ENCODE measurements at regions not wholly inside any gene's neighbourhood (a gene's known extent, or its start where the extent isn't known, plus 50 kb on each side); places are given as distances from the start of the nearest gene placed in this dataset.

- Histone ChIP-seq H3K27ac (ENCODE audit: low read depth, low read length) (no peak overlapping the region), H3K36me3 (ENCODE audit: control insufficient read depth, insufficient read depth, low read length) (no peaks in the 10 kb centered on the region), H3K27me3 (ENCODE audit: control insufficient read depth, insufficient read depth, low read length, poor library complexity, severe bottlenecking) (no peaks in the 10 kb centered on the region), H3K9me3 (ENCODE audit: control insufficient read depth, low read length) (no peaks in the 10 kb centered on the region), H3K4me1 (ENCODE audit: control insufficient read depth, insufficient read depth, low read length) (no peaks in the 10 kb centered on the region), H3K4me3 (ENCODE audit: low read length) (no peak overlapping the region), H3K9ac (ENCODE audit: extremely low read depth, low read length, poor library complexity, severe bottlenecking) (no peak overlapping the region)
- no CpG with 5 or more reads among the region's 5 CpGs for WGBS, 2 experiments (ENCODE audit: insufficient coverage in 1 of 2, insufficient read length in 1 of 2)
- Mint-ChIP-seq H3K4me3 (no peak overlapping the region), H3K36me3 (ENCODE audit: low read depth) (no peaks in the 10 kb centered on the region), H3K9me3 (peaks cover 39% of the 10 kb centered on the region), H3K27ac (no peak overlapping the region), H3K4me1 (peaks cover 3% of the 10 kb centered on the region), H3K27me3 (ENCODE audit: insufficient read depth) (peaks cover 10% of the 10 kb centered on the region)
- TF ChIP-seq CTCF (conservative IDR thresholded peaks at IDR 0.05), result no peak
- peak; percentile 77 for DNase-seq
Observed at GRCh38 chrX:147736045-147736444, 175.7 kb upstream of the FMR1 start.

GRCh38 chrX:147737690-147738089, 174.0 kb upstream of the FMR1 start:
- peaks cover 4% of the 10 kb centered on the region for H3K27me3 Mint-ChIP-seq (ENCODE audit: insufficient read depth)
- Histone ChIP-seq H3K36me3 (ENCODE audit: control insufficient read depth, insufficient read depth, low read length) (no peaks in the 10 kb centered on the region), H3K4me3 (ENCODE audit: low read length) (no peak overlapping the region), H3K27ac (ENCODE audit: low read depth, low read length) (no peak overlapping the region), H3K27me3 (ENCODE audit: control insufficient read depth, insufficient read depth, low read length, poor library complexity, severe bottlenecking) (no peaks in the 10 kb centered on the region), H3K9me3 (ENCODE audit: control insufficient read depth, low read length) (no peaks in the 10 kb centered on the region), H3K9ac (ENCODE audit: extremely low read depth, low read length, poor library complexity, severe bottlenecking) (no peak overlapping the region), H3K4me1 (ENCODE audit: control insufficient read depth, insufficient read depth, low read length) (no peaks in the 10 kb centered on the region)
- no peak for TF ChIP-seq CTCF (conservative IDR thresholded peaks at IDR 0.05)
- H3K27ac Mint-ChIP-seq, result no peak overlapping the region
- 94% methylated on average over 3 of the region's 3 CpGs; no CpG with 5 or more reads in 1 of the 2 experiments for WGBS, 2 experiments (ENCODE audit: insufficient coverage in 1 of 2, insufficient read length in 1 of 2)
- peaks cover 3% of the 10 kb centered on the region for H3K4me1 Mint-ChIP-seq
- H3K36me3 Mint-ChIP-seq (ENCODE audit: low read depth), result no peaks in the 10 kb centered on the region
- no peak for DNase-seq
- H3K4me3 Mint-ChIP-seq, result no peak overlapping the region
- H3K9me3 Mint-ChIP-seq, result peaks cover 36% of the 10 kb centered on the region

- H3K9me3 Mint-ChIP-seq, result peaks cover 33% of the 10 kb centered on the region
- H3K4me3 Mint-ChIP-seq, result no peak overlapping the region
- H3K9ac ChIP-seq (ENCODE audit: extremely low read depth, low read length, poor library complexity, severe bottlenecking), result no peak overlapping the region
- H3K27me3 Mint-ChIP-seq (ENCODE audit: insufficient read depth), result peaks cover 4% of the 10 kb centered on the region
- H3K36me3 ChIP-seq (ENCODE audit: control insufficient read depth, insufficient read depth, low read length), result no peaks in the 10 kb centered on the region
- H3K4me3 ChIP-seq (ENCODE audit: low read length), result no peak overlapping the region
- H3K27ac ChIP-seq (ENCODE audit: low read depth, low read length), result no peak overlapping the region
- no peaks in the 10 kb centered on the region for H3K36me3 Mint-ChIP-seq (ENCODE audit: low read depth)
- 90% methylated on average over 3 of the region's 3 CpGs; no CpG with 5 or more reads in 1 of the 2 experiments for WGBS, 2 experiments (ENCODE audit: insufficient coverage in 1 of 2, insufficient read length in 1 of 2)
- DNase-seq, result no peak
- no peaks in the 10 kb centered on the region for H3K4me1 ChIP-seq (ENCODE audit: control insufficient read depth, insufficient read depth, low read length)
- no peaks in the 10 kb centered on the region for H3K27me3 ChIP-seq (ENCODE audit: control insufficient read depth, insufficient read depth, low read length, poor library complexity, severe bottlenecking)
- no peaks in the 10 kb centered on the region for H3K9me3 ChIP-seq (ENCODE audit: control insufficient read depth, low read length)
- H3K27ac Mint-ChIP-seq, result no peak overlapping the region
- H3K4me1 Mint-ChIP-seq, result peaks cover 3% of the 10 kb centered on the region
- no peak for TF ChIP-seq CTCF (conservative IDR thresholded peaks at IDR 0.05)
Observed at GRCh38 chrX:147738265-147738664, 173.5 kb upstream of the FMR1 start.
